ENCODE measurements at regions not wholly inside any gene's neighbourhood (a gene's known extent, or its start where the extent isn't known, plus 50 kb on each side); places are given as distances from the start of the nearest gene placed in this dataset.

DNA sequence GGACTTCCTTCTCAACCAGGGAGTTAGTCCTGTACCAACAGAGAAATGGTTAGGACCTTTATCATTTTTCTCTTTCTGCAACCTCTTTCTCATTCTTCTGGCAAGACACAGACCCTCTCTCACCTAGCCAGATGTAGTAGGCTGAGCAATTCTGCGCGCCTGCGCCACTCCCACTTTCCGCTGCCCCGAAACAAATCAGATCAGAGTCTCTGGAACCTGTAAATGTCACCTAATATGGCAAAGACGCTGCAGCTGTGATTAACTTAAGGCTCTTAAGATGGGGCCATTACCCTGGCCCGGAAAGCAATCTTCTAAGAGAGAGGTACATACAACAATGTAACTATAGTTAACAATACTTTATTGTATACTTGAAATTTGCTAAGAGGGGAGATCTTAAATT lies 94.3 kb upstream of the ASIC2 start:
- Mint-ChIP-seq H3K4me1 (ENCODE audit: unreplicated experiment) (no peaks in the 10 kb centered on the region), H3K27ac (no peak overlapping the region), H3K4me3 (no peak overlapping the region), H3K9me3 (no peaks in the 10 kb centered on the region), H3K27me3 (peaks cover 67% of the 10 kb centered on the region), H3K36me3 (no peaks in the 10 kb centered on the region)
- no peak for DNase-seq (ENCODE audit: extremely low spot score, unreplicated experiment)
- no peak for TF ChIP-seq CTCF (conservative IDR thresholded peaks at IDR 0.05)

DNA sequence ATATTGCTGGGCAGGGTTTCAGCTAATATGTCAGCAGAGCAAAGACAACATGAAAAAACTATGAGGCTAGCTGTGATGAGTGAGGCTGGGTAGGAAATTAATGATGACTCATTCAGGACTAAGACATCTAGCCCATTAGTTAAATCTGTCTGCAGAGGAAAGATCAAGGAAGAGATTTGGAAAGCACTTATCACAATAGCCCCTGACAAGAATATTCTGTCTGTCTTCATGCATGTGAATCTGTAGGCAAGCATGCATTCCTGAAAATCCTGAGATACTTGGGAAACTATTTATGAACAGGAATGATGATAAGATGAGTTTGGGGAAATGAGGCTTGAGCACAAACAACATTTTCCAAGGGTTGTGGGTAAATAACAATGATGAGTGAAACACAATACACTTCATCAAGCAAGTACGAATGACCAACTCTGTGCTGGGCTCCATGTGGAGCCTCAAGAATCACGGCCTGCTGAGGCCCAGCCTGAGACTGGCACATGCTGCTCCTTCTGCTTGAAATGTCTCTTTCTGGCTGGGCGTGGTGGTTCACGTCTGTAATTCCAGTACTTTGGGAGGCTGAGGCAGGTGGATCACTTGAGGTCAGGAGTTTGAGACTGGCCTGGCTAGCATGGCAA lies 96.5 kb upstream of the ASIC2 start:
- H3K9me3 Mint-ChIP-seq, result no peaks in the 10 kb centered on the region
- H3K4me3 Mint-ChIP-seq, result no peak overlapping the region
- TF ChIP-seq CTCF (conservative IDR thresholded peaks at IDR 0.05), result no peak
- H3K4me1 Mint-ChIP-seq (ENCODE audit: unreplicated experiment), result no peaks in the 10 kb centered on the region
- no peaks in the 10 kb centered on the region for H3K36me3 Mint-ChIP-seq
- H3K27me3 Mint-ChIP-seq, result peaks cover 68% of the 10 kb centered on the region
- no peak overlapping the region for H3K27ac Mint-ChIP-seq
- DNase-seq (ENCODE audit: extremely low spot score, unreplicated experiment), result no peak

DNA sequence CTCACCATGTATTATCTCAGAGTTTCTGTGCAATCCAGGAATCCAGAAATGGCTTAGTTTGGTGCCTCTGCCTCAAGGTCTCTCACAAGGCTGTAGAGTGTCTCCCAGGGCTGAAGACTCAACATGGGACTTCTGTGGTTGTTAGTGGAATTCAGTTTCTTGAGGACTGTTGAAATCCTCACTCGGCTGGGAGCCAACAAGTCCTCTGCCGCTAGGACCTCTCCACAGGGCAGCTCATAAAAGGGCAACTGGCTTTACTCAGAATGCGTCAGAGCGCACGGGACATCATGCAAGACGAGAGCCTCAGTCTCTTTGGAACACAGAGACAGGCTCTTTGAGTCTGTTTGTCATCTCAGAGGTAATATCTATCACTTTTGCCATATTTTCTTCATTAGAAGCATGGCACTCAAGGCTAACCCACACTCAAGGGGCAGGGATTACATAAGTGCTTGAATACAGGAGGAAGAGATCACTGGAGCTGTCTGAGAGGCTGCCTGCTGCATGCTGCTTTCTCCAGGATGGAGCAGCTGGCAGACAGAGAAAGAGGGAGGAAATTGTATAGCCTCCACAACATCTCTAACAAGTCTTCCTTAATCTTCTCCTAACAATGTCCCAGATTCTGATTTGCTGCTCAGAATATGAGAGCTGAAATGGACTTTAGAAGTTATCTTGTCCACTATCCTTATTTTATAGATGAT lies 97.5 kb upstream of the ASIC2 start:
- no peaks in the 10 kb centered on the region for H3K36me3 Mint-ChIP-seq
- H3K27ac Mint-ChIP-seq, result no peak overlapping the region
- no peak for DNase-seq (ENCODE audit: extremely low spot score, unreplicated experiment)
- no peak overlapping the region for H3K4me3 Mint-ChIP-seq
- TF ChIP-seq CTCF (conservative IDR thresholded peaks at IDR 0.05), result no peak
- no peaks in the 10 kb centered on the region for H3K4me1 Mint-ChIP-seq (ENCODE audit: unreplicated experiment)
- no peaks in the 10 kb centered on the region for H3K9me3 Mint-ChIP-seq
- H3K27me3 Mint-ChIP-seq, result peaks cover 71% of the 10 kb centered on the region

- no peak overlapping the region for H3K27ac Mint-ChIP-seq
Observed at GRCh38 chr17:33396818-33397217, 103.7 kb upstream of the ASIC2 start.

DNA sequence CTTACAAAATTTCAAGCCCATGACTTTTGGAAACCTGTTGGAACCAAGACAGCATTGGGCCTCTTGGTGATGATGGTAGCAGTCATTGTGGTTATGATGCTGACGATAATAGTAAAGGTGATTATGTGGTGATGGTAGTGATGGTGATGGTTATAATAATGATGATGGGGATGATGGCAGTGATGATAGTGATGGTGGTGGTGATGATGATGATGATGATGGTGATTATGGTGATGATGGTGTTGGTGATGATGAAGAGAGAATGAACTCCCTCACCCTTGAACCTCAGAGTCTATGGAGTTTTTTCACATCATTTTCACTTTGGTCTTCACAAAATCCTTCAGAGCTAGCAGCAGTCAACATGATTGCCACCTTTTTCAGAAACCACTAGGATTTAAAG lies 105.3 kb upstream of the ASIC2 start:
- H3K4me1 Mint-ChIP-seq (ENCODE audit: unreplicated experiment), result no peaks in the 10 kb centered on the region
- H3K27me3 Mint-ChIP-seq, result peaks cover 59% of the 10 kb centered on the region
- no peaks in the 10 kb centered on the region for H3K36me3 Mint-ChIP-seq
- H3K9me3 Mint-ChIP-seq, result no peaks in the 10 kb centered on the region
- no peak overlapping the region for H3K27ac Mint-ChIP-seq
- no peak for TF ChIP-seq CTCF (conservative IDR thresholded peaks at IDR 0.05)
- H3K4me3 Mint-ChIP-seq, result no peak overlapping the region
- no peak for DNase-seq (ENCODE audit: extremely low spot score, unreplicated experiment)

More at GRCh38 chr17:33396818-33397217, 103.7 kb upstream of the ASIC2 start:
- no peak for DNase-seq (ENCODE audit: extremely low spot score, unreplicated experiment)
- no peak for TF ChIP-seq CTCF (conservative IDR thresholded peaks at IDR 0.05)
- H3K9me3 Mint-ChIP-seq, result no peaks in the 10 kb centered on the region
- H3K36me3 Mint-ChIP-seq, result no peaks in the 10 kb centered on the region
- no peaks in the 10 kb centered on the region for H3K4me1 Mint-ChIP-seq (ENCODE audit: unreplicated experiment)
- peaks cover 68% of the 10 kb centered on the region for H3K27me3 Mint-ChIP-seq
- H3K4me3 Mint-ChIP-seq, result no peak overlapping the region
